IPS-20b (cell line): ENCODE measurements at regions not wholly inside any gene's neighbourhood (a gene's known extent, or its start where the extent isn't known, plus 50 kb on each side); places are given as distances from the start of the nearest gene placed in this dataset.

Source experiments
- H3K27ac ChIP-seq: one replicate; pipeline ENCODE4 v1.5.1; 2013; ENCODE audit warnings: low read length
- H3K27me3 ChIP-seq: 2 replicates; pipeline ENCODE4 v1.6.1; 2013; ENCODE audit warnings: mild to moderate bottlenecking, low read length, inconsistent platforms; ENCODE audit not compliant: insufficient read depth
- H3K36me3 ChIP-seq: 2 replicates; pipeline ENCODE4 v1.6.1; 2013; ENCODE audit warnings: low read depth, mild to moderate bottlenecking, inconsistent platforms, low read length, moderate library complexity; ENCODE audit not compliant: insufficient read depth
- H3K4me1 ChIP-seq: 2 replicates; pipeline ENCODE4 v1.6.1; 2013; ENCODE audit warnings: mild to moderate bottlenecking, control low read depth, inconsistent platforms, low read length, moderate library complexity; ENCODE audit not compliant: insufficient read depth
- H3K4me3 ChIP-seq: 2 replicates; pipeline ENCODE4 v1.5.1; 2013; ENCODE audit warnings: mild to moderate bottlenecking, low read length, inconsistent platforms
- H3K9ac ChIP-seq: 2 replicates; pipeline ENCODE4 v1.6.1; 2013; ENCODE audit warnings: low read depth, mild to moderate bottlenecking, inconsistent platforms, low read length, moderate library complexity
- H3K9me3 ChIP-seq: 2 replicates; pipeline ENCODE4 v1.6.1; 2013; ENCODE audit warnings: mild to moderate bottlenecking, low read depth, low read length, inconsistent platforms; ENCODE audit not compliant: insufficient read depth

DNA sequence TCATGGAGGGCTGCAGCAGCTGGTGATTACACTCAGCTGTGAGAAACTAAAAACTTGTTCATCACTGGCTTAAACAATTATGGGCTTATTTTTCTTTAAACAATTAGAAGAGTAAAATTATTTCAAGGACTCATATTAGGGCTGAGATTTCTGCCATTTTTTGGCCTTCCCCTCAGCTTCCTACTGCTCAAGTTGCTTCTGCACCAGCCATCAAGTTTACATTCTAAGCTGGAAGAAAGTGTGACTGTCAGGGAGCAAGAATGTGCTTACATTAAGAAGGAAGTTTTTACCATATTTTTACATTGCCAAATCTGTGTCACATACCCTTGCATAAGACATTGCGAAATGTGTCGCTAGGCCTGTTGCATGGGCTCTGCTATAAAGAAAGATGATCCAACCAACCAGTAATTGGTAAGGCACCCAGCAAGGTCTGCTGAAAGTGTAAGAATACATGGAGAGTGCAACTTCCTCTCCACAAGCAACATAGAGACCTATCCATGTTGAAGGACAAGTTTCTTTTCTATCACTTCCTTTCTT is 260.3 kb upstream of the CDH10 start:
- no peak overlapping the region for H3K27ac ChIP-seq
- no peak overlapping the region for H3K4me3 ChIP-seq
- H3K4me1 ChIP-seq: no peaks in the 10 kb centered on the region
- no peaks in the 10 kb centered on the region for H3K36me3 ChIP-seq
- no peaks in the 10 kb centered on the region for H3K9me3 ChIP-seq
- H3K27me3 ChIP-seq: no peaks in the 10 kb centered on the region
- H3K9ac ChIP-seq: no peak overlapping the region

DNA sequence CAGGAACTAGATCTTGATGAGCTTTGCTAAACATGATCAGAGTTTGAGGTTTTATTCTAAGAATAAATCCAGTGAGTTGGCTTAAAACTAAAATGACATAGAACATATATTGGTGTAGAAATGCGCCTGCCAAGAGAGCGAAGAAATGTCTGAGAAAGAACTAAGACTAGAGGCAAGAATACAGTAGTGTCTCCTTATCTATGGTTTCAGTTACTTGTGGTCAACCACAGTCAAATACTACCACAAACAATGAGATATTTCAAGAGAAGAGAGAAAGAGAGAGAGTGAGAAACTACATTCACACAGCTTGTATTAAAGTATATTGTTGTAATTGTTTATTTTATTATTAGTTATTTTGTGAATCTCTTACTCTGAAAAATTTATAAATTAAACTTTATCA is 254.4 kb upstream of the CDH10 start:
- Histone ChIP-seq H3K4me3 (no peak overlapping the region), H3K4me1 (no peaks in the 10 kb centered on the region), H3K36me3 (no peaks in the 10 kb centered on the region), H3K27ac (no peak overlapping the region), H3K27me3 (no peaks in the 10 kb centered on the region), H3K9ac (no peak overlapping the region), H3K9me3 (no peaks in the 10 kb centered on the region)

DNA sequence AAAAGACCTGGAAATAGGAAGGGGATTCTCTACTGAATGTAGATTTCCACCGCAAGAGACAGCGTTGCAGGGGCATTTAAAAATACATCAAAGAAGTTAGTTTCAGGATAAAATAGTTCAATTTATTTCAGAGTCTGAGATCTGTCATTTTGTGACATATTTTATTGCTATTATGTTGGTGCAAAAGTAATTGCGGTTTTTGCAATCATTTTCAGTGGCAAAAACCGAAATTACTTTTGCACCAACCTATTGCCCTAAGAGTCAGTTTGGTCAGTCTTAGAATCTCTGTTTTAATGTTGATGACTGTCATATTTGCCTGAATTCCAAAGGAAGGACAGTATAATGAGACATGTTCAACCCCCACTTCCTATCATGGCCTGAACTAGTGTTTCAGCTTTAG is 219.5 kb upstream of the CDH10 start:
- Histone ChIP-seq H3K4me3 (no peak overlapping the region), H3K27me3 (no peaks in the 10 kb centered on the region), H3K4me1 (no peaks in the 10 kb centered on the region), H3K36me3 (no peaks in the 10 kb centered on the region), H3K9me3 (no peaks in the 10 kb centered on the region), H3K27ac (no peak overlapping the region), H3K9ac (no peak overlapping the region)

DNA sequence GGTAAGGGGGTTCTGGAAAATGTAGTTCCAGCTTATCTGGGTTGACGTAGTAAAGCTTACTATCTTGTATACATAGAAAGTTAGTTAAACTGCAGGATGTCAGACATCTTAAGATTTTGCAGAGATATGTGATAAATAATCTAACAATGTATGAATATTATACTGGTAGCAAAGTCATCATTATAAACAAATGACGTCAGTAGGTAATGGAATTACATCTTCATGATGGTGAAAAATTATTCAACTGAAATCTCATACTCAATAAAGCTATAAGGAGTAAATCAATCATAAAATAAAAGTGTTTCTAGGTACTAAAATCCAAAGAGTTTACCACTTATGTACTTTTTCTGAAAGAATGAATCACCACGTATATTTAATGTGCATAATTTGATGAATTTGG is 217.3 kb upstream of the CDH10 start:
- Histone ChIP-seq H3K4me3 (no peak overlapping the region), H3K9me3 (no peaks in the 10 kb centered on the region), H3K36me3 (no peaks in the 10 kb centered on the region), H3K9ac (no peak overlapping the region), H3K27ac (no peak overlapping the region), H3K27me3 (no peaks in the 10 kb centered on the region), H3K4me1 (no peaks in the 10 kb centered on the region)

DNA sequence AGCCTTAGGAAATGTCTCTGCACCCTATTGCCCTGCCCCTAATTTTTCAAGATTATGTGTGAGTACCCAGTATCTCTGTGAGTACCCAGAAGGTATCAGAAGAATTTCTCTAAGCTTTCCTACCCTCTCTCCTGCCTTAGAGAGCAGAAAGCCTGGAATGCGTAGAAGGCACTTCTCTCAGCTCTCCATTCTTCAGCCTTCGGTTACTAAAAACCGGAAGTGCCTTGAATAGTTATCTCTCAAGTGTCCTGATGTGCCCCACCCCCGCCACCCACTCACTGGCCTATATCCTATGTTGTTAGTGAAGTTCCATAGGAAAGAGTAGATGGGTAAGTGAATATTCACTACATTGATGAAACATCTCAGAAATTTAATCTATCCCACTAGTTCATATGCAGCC is 210.7 kb upstream of the CDH10 start:
- no peak overlapping the region for H3K9ac ChIP-seq
- no peaks in the 10 kb centered on the region for H3K27me3 ChIP-seq
- H3K4me1 ChIP-seq: no peaks in the 10 kb centered on the region
- H3K4me3 ChIP-seq: no peak overlapping the region
- H3K36me3 ChIP-seq: no peaks in the 10 kb centered on the region
- no peaks in the 10 kb centered on the region for H3K9me3 ChIP-seq
- H3K27ac ChIP-seq: no peak overlapping the region

DNA sequence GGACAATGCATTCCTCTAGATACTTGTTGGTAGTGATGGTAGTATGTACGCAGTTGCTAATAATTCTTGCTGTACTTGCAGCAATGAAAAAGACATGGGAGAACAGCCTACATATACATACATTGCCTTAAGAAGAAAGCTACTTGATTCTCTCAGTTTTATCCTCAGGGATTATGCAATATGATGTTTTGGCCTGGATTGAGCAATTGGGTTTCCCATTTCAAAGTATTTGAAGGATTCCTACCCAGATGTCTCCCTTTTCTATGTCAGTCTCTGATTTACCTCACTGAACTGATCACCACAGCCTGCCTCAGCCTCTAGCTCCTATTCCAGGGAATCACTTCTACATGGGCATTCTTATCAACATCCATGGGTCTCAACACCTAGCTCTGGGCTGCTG is 210.1 kb upstream of the CDH10 start:
- Histone ChIP-seq H3K4me3 (no peak overlapping the region), H3K36me3 (no peaks in the 10 kb centered on the region), H3K9ac (no peak overlapping the region), H3K27me3 (no peaks in the 10 kb centered on the region), H3K9me3 (no peaks in the 10 kb centered on the region), H3K4me1 (no peaks in the 10 kb centered on the region), H3K27ac (no peak overlapping the region)

DNA sequence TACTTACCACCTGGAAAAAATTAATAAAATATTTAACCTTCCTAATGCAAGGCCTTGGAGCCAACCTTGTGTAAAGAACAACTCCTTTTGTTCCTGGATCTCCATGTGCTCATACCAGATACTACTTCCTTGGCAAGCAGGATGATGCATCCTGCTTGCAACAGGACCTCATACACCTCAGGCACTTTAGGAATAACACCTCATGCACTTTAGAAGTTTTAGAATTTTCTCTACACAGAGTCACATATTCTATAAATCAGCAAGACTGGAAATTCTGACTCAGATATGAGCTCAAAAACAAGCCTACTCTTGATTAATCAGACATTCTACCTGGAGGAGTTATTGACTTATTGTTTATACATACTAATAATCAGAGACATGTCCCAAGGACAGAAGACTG is 209.6 kb upstream of the CDH10 start:
- H3K36me3 ChIP-seq: no peaks in the 10 kb centered on the region
- H3K27ac ChIP-seq: no peak overlapping the region
- H3K27me3 ChIP-seq: no peaks in the 10 kb centered on the region
- no peak overlapping the region for H3K9ac ChIP-seq
- no peak overlapping the region for H3K4me3 ChIP-seq
- peaks cover under 1% of the 10 kb centered on the region; the same call in 1 of the 2 replicates for H3K4me1 ChIP-seq
- no peaks in the 10 kb centered on the region for H3K9me3 ChIP-seq

DNA sequence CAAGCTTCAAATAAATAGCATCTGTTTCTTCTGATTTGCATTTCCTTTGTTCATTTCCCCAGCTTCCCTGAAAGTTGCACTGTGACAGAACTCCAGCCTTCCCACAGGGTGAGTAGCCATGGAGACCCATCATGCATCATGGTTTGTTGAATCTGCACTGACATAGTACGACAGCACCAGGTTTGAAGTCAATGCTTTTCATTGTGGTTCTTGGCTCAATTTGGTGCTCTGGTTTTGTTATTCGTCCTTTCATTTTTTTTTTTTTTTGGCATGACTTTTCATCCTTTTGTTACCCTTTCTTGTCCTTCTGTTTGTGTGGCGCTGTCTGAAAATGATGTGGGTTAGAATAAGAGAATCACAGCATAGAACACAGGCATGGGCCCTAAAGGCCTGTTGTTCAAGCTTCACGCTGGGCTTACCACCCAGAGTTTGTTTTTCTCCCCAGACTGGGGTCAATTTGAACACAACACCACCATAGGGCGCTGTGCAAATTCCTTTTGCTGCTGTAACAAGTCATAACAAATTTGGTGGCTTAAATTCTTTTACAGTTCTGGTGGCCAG is 206.2 kb upstream of the CDH10 start:
- no peak overlapping the region for H3K9ac ChIP-seq
- H3K4me1 ChIP-seq: peaks cover 5% of the 10 kb centered on the region; the same call in 1 of the 2 replicates
- no peak overlapping the region for H3K4me3 ChIP-seq
- H3K27ac ChIP-seq: no peak overlapping the region
- H3K36me3 ChIP-seq: no peaks in the 10 kb centered on the region
- no peaks in the 10 kb centered on the region for H3K9me3 ChIP-seq
- H3K27me3 ChIP-seq: no peaks in the 10 kb centered on the region

DNA sequence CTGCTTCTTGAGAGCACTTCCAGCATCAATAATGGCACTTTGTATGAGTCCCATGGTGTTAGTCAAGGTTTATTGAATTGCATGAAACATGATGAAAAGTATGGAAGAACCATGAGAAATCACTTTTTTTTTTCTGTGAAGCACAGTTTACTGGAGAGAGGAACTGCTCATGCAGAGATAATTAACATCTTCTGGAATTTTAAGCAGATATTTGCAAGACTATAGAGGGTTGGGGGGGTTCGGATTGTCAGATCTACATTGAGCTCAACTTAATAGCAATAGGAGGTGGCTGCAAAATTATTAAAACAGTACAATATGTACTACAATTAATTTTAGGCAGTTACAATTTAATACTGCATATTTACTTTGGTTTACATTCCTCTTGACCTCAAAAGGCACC is 204.4 kb upstream of the CDH10 start:
- Histone ChIP-seq H3K27me3 (no peaks in the 10 kb centered on the region), H3K36me3 (no peaks in the 10 kb centered on the region), H3K4me3 (peak overlapping the region; percentile 36; the same call in 1 of the 2 replicates), H3K9me3 (no peaks in the 10 kb centered on the region), H3K4me1 (peaks cover 5% of the 10 kb centered on the region; the same call in 1 of the 2 replicates), H3K9ac (no peak overlapping the region), H3K27ac (peak overlapping the region; percentile 49)

DNA sequence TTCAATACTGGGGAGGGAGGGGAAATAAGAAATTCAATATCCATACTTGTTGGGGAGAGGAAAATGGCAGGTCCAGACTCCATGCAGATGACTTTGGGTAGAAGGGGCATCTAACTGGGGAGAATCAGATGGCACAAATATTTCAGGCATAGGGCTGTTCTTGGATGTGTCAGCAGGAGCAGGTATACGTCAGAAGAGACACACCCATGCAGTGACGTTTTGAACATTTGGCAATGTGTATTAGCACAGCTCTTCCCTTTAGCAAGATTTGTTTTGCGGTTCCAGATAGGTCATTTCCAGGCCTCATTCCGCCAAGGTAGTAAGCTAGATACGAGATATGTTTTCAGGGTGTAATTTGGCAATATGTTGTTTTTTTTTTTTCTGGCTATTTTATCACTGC is 187.2 kb upstream of the CDH10 start:
- no peak overlapping the region for H3K27ac ChIP-seq
- no peaks in the 10 kb centered on the region for H3K9me3 ChIP-seq
- no peaks in the 10 kb centered on the region for H3K27me3 ChIP-seq
- H3K36me3 ChIP-seq: no peaks in the 10 kb centered on the region
- no peak overlapping the region for H3K4me3 ChIP-seq
- H3K4me1 ChIP-seq: no peaks in the 10 kb centered on the region
- H3K9ac ChIP-seq: no peak overlapping the region

DNA sequence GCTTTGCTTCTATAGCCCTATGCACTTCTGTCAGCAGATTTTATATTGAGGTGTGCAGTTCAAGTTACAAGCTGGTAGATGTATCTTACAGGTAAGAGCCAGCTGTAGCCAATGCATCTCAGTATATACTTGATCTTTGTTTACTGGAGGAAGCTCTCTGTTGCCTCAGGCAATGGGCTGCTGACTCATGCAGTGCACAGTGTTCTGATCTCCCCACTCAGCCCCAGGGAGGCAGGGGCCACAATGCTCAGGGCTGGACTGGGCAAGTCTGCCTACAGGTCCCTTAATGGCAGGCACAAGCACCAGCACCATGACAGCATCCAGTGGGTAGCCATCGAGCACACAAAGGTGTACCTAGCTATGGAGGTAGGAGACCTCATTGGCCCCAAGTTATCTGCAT is 178.8 kb upstream of the CDH10 start:
- Histone ChIP-seq H3K36me3 (no peaks in the 10 kb centered on the region), H3K27ac (no peak overlapping the region), H3K27me3 (no peaks in the 10 kb centered on the region), H3K9ac (no peak overlapping the region), H3K9me3 (no peaks in the 10 kb centered on the region), H3K4me1 (no peaks in the 10 kb centered on the region), H3K4me3 (no peak overlapping the region)

DNA sequence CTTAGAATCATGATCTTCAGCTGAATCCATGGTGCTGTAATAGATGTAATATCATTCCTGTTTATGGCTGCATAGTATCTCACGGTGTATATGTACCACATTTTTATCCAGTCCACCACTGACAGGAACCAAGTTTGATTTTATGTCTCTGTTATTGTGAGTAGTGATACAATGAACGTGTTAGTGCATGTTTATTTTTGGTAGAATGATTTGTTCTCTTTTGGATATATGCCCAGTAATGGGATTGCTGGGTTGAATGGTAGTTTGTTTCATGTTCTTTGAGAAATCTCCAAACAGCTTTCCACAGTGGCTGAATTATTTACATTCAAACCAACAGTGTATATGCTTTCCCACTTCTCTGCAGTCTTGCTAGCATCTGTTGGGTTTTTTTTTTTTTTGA is 175.1 kb upstream of the CDH10 start:
- no peak overlapping the region for H3K27ac ChIP-seq
- no peak overlapping the region for H3K4me3 ChIP-seq

More for the DNA sequence above, 175.1 kb upstream of the CDH10 start:
- Histone ChIP-seq H3K9me3 (no peaks in the 10 kb centered on the region), H3K4me1 (no peaks in the 10 kb centered on the region), H3K36me3 (no peaks in the 10 kb centered on the region), H3K9ac (no peak overlapping the region), H3K27me3 (no peaks in the 10 kb centered on the region)
